IMR-90 (cell line): ENCODE measurements at regions not wholly inside any gene's neighbourhood (a gene's known extent, or its start where the extent isn't known, plus 50 kb on each side); places are given as distances from the start of the nearest gene placed in this dataset.

Experiments
- ATAC-seq: fragments of 200-7000 bp; cut with Tn5 transposase; 2 replicates; pipeline ENCODE4 v1.9.1; 2020; ENCODE audit warnings: low read depth, mild to moderate bottlenecking, moderate library complexity
- BruUV-seq: library from RNA; stranded (reverse); fragments of 400-500 nt; replicated peaks from 2 replicates; lab custom pipeline; 2021; lab: Mats Ljungman, UMichigan
- CTCF ChIA-PET: fragments of 300-600 bp; formaldehyde crosslinking; extraction: SDS; loops from one replicate; lab custom pipeline; 2021; ENCODE audit warnings: antibody characterized with exemption; lab: Yijun Ruan, JAX
- POLR2A ChIA-PET: fragments of 300-600 bp; sonication (Branson Sonifier 250); formaldehyde crosslinking; loops from one replicate; lab custom pipeline; 2022; ENCODE audit warnings: antibody characterized with exemption; ENCODE audit not compliant: unreplicated experiment; lab: Charles Lee
- DNase-seq: peaks from one replicate; pipeline ENCODE4 v3.0.0; 2013
- H2AFZ ChIP-seq: replicated peaks from 2 replicates; pipeline ENCODE3; 2013; ENCODE audit warnings: low read length, mild to moderate bottlenecking; ENCODE audit not compliant: poor library complexity
- H2AK5ac ChIP-seq: 2 replicates; pipeline ENCODE4 v1.6.1; 2013; ENCODE audit warnings: low read depth, low read length, inconsistent platforms
- H2AK9ac ChIP-seq: replicated peaks from 2 replicates; pipeline ENCODE3; 2013; ENCODE audit warnings: mild to moderate bottlenecking, low read depth, low read length, moderate library complexity; ENCODE audit not compliant: poor library complexity
- H2BK120ac ChIP-seq: 2 replicates; pipeline ENCODE4 v1.6.1; 2013; ENCODE audit warnings: low read depth, low read length, inconsistent platforms
- H2BK15ac ChIP-seq: 3 replicates; pipeline ENCODE4 v1.6.1; 2013; ENCODE audit warnings: low read depth, low read length, inconsistent platforms
- H2BK20ac ChIP-seq: 2 replicates; pipeline ENCODE4 v1.6.1; 2013; ENCODE audit warnings: low read depth, mild to moderate bottlenecking, inconsistent platforms, low read length, moderate library complexity
- H2BK5ac ChIP-seq: 2 replicates; pipeline ENCODE4 v1.6.1; 2013; ENCODE audit warnings: mild to moderate bottlenecking, low read depth, low read length, inconsistent platforms; ENCODE audit not compliant: poor library complexity, severe bottlenecking
- H3K14ac ChIP-seq: replicated peaks from 2 replicates; pipeline ENCODE4 v1.6.1; 2013; ENCODE audit warnings: low read depth, low read length, inconsistent platforms
- H3K18ac ChIP-seq: 2 replicates; pipeline ENCODE4 v1.6.1; 2013; ENCODE audit warnings: low read depth, low read length, control low read depth
- H3K23ac ChIP-seq: 2 replicates; pipeline ENCODE4 v1.6.1; 2013; ENCODE audit warnings: low read depth, low read length, inconsistent platforms
- H3K27ac ChIP-seq: 2 replicates; pipeline ENCODE4 v1.5.1; 2013; ENCODE audit warnings: mild to moderate bottlenecking, control low read depth, low read length; ENCODE audit not compliant: insufficient read depth
- H3K27me3 ChIP-seq: 2 replicates; pipeline ENCODE4 v1.6.1; 2013; ENCODE audit warnings: low read length; ENCODE audit not compliant: control insufficient read depth, insufficient read depth
- H3K36me3 ChIP-seq: 2 replicates; pipeline ENCODE4 v1.6.1; 2013; ENCODE audit warnings: low read length, mixed read lengths; ENCODE audit not compliant: control insufficient read depth, insufficient read depth
- H3K4ac ChIP-seq: 2 replicates; pipeline ENCODE4 v1.6.1; 2013; ENCODE audit warnings: low read depth, low read length, inconsistent platforms
- H3K4me1 ChIP-seq: 2 replicates; pipeline ENCODE4 v1.6.1; 2013; ENCODE audit warnings: low read length, mixed read lengths; ENCODE audit not compliant: control insufficient read depth, insufficient read depth
- H3K4me2 ChIP-seq: 2 replicates; pipeline ENCODE4 v1.6.1; 2013; ENCODE audit warnings: low read depth, mild to moderate bottlenecking, control low read depth, low read length, moderate library complexity
- H3K4me3 ChIP-seq: 2 replicates; pipeline ENCODE4 v1.5.1; 2013; ENCODE audit warnings: low read depth, mild to moderate bottlenecking, control low read depth, low read length, moderate library complexity; ENCODE audit not compliant: insufficient read depth
- H3K56ac ChIP-seq: 2 replicates; pipeline ENCODE4 v1.6.1; 2013; ENCODE audit warnings: low read length, inconsistent platforms; ENCODE audit not compliant: insufficient read depth; ENCODE audit errors: extremely low read depth
- H3K79me1 ChIP-seq, 2 experiments: 2 replicates each; pipeline ENCODE4 v1.6.1; 2013; ENCODE audit warnings: low read length in 2 of 2, inconsistent platforms in 1 of 2, low read depth in 1 of 2
- H3K9ac ChIP-seq: 2 replicates; pipeline ENCODE4 v1.6.1; 2013; ENCODE audit warnings: low read depth, low read length, control low read depth
- H3K9me1 ChIP-seq: 2 replicates; pipeline ENCODE4 v1.6.1; 2013; ENCODE audit warnings: low read length, inconsistent platforms; ENCODE audit not compliant: insufficient read depth
- H3K9me3 ChIP-seq: 2 replicates; pipeline ENCODE4 v1.6.1; 2013; ENCODE audit warnings: low read length; ENCODE audit not compliant: control insufficient read depth, insufficient read depth
- H4K20me1 ChIP-seq: 2 replicates; pipeline ENCODE4 v1.6.1; 2013; ENCODE audit warnings: low read length, inconsistent platforms; ENCODE audit not compliant: insufficient read depth
- H4K5ac ChIP-seq: 2 replicates; pipeline ENCODE4 v1.6.1; 2013; ENCODE audit warnings: mild to moderate bottlenecking, low read depth, low read length, control low read depth
- H4K8ac ChIP-seq, 2 experiments: 2 replicates each; pipeline ENCODE4 v1.6.1; 2013; ENCODE audit warnings: low read depth in 2 of 2, low read length in 2 of 2, control low read depth in 1 of 2, inconsistent platforms in 1 of 2
- H4K91ac ChIP-seq: 2 replicates; pipeline ENCODE4 v1.6.1; 2013; ENCODE audit warnings: low read depth, low read length, inconsistent platforms; ENCODE audit not compliant: insufficient read depth
- BHLHE40 ChIP-seq: fragments of 150-350 bp; IDR thresholded peaks from 2 replicates; pipeline ENCODE4 v1.6.1; 2016; ENCODE audit warnings: mild to moderate bottlenecking, low read depth, low read length
- CEBPB ChIP-seq: IDR thresholded peaks from 2 replicates; pipeline ENCODE4 v1.6.1; 2012; ENCODE audit warnings: low read depth, low read length, improper control_type of control experiment
- CHD1 ChIP-seq: IDR thresholded peaks from 2 replicates; pipeline ENCODE4 v1.6.1; 2012; ENCODE audit warnings: low read depth, low read length, improper control_type of control experiment
- ELK1 ChIP-seq: fragments of 150-350 bp; IDR thresholded peaks from 2 replicates; pipeline ENCODE4 v1.6.1; 2016; ENCODE audit warnings: low read depth, mild to moderate bottlenecking, low read length, moderate library complexity, borderline replicate concordance
- FOS ChIP-seq: fragments of 150-350 bp; IDR thresholded peaks from 2 replicates; pipeline ENCODE4 v1.6.1; 2016; ENCODE audit warnings: low read depth, low read length
- MAFK ChIP-seq: IDR thresholded peaks from 2 replicates; pipeline ENCODE4 v1.6.1; 2012; ENCODE audit warnings: low read depth, low read length, improper control_type of control experiment
- MAZ ChIP-seq: IDR thresholded peaks from 2 replicates; pipeline ENCODE4 v1.6.1; 2012; ENCODE audit warnings: low read depth, mild to moderate bottlenecking, low read length, improper control_type of control experiment, moderate library complexity, borderline replicate concordance
- MXI1 ChIP-seq: IDR thresholded peaks from 2 replicates; pipeline ENCODE4 v1.6.1; 2012; ENCODE audit warnings: low read depth, mild to moderate bottlenecking, low read length, moderate library complexity, borderline replicate concordance
- NFE2L2 ChIP-seq: fragments of 150-350 bp; IDR thresholded peaks from 2 replicates; pipeline ENCODE4 v1.6.1; 2016; ENCODE audit warnings: low read depth, mild to moderate bottlenecking, low read length
- POLR2A ChIP-seq: IDR thresholded peaks from 2 replicates; pipeline ENCODE4 v1.6.1; 2012; ENCODE audit warnings: mild to moderate bottlenecking, low read depth, low read length
- RAD21 ChIP-seq: IDR thresholded peaks from 2 replicates; pipeline ENCODE4 v1.6.1; 2012; ENCODE audit warnings: low read length, improper control_type of control experiment
- RCOR1 ChIP-seq: IDR thresholded peaks from 2 replicates; pipeline ENCODE4 v1.6.1; 2012; ENCODE audit warnings: mild to moderate bottlenecking, low read length, improper control_type of control experiment; ENCODE audit not compliant: insufficient replicate concordance
- RFX5 ChIP-seq: IDR thresholded peaks from 2 replicates; pipeline ENCODE4 v1.8.0; 2012; ENCODE audit warnings: low read depth, mild to moderate bottlenecking, low read length, moderate library complexity
- SMC3 ChIP-seq: fragments of 150-350 bp; IDR thresholded peaks from 2 replicates; pipeline ENCODE4 v1.6.1; 2016; ENCODE audit warnings: low read depth, mild to moderate bottlenecking, antibody characterized with exemption, low read length, moderate library complexity
- WGBS, 2 experiments: methylation state at CpG; one replicate each; pipeline versions ENCODE4 v1.1.5 to v1.1.7; 2013; ENCODE audit warnings: missing lambda C conversion rate in 2 of 2; ENCODE audit not compliant: insufficient read length in 1 of 2; ENCODE audit errors: extremely low coverage in 2 of 2; 5-methylcytosine and 5-hydroxymethylcytosine counted together
- dilution Hi-C: fragments of 300-500 bp; cut with HindIII; formaldehyde crosslinking; loops from one replicate; pipeline ENCODE4 v1.14.3; 2018; ENCODE audit warnings: low sequenced_read_pairs; ENCODE audit not compliant: unreplicated experiment
- in situ Hi-C: fragments of 300-500 bp; cut with MboI; formaldehyde crosslinking; loops from 3 replicates; pipeline ENCODE4 v1.14.3; 2019; ENCODE audit warnings: low sequenced_read_pairs, inconsistent platforms, mixed read lengths
- intact Hi-C: fragments of 100-400 bp; cut with micrococcal nuclease; formaldehyde crosslinking; loops from 2 replicates; pipeline ENCODE4 v1.10.0; 2022
- TF ChIP-seq, protein P1 (sequence below): conservative IDR thresholded peaks from 2 replicates; pipeline ENCODE4 v1.5.1; 2012; ENCODE audit warnings: mild to moderate bottlenecking, low read depth, low read length, improper control_type of control experiment
- TF ChIP-seq, protein P2 (sequence below): fragments of 150-350 bp; IDR thresholded peaks from 2 replicates; pipeline ENCODE4 v1.6.1; 2017; ENCODE audit warnings: mild to moderate bottlenecking, antibody characterized with exemption, low read length, low read depth

DNA sequence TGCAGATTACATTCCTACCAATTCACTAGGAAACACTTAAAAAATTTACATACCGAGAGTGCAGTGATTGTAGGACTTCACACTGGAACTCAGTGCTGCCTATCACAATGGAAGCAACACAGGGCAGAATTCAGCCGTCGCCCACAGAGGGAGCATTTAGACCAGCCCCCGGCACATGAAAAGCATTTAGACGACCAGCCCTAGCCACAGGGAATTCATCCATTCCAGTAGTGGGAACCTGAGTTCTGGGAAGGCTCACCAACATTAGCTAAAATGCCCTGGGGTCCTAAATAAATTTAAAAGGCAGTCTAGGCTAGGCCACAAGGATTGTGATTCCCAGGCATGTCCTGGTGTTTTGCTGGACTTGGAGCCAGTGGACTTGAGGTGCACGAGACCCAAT, 155.2 kb downstream of the LIG4 start:
- H2AK5ac ChIP-seq, result no peak overlapping the region
- H3K4me1 ChIP-seq, result no peaks in the 10 kb centered on the region
- no peak overlapping the region for H3K27ac ChIP-seq
- H4K8ac ChIP-seq, result no peak overlapping the region
- H2BK20ac ChIP-seq, result no peak overlapping the region
- no peak overlapping the region for H4K91ac ChIP-seq
- no peak overlapping the region for H3K14ac ChIP-seq
- DNase-seq, result no peak
- no peak overlapping the region for H3K9ac ChIP-seq
- CTCF ChIA-PET, result no interaction called here
- no peaks in the 10 kb centered on the region for H3K9me1 ChIP-seq
- intact Hi-C loops, result no loop called here
- H2BK120ac ChIP-seq, result no peak overlapping the region
- H3K4me2 ChIP-seq, result no peak overlapping the region
- no peaks in the 10 kb centered on the region for H3K9me3 ChIP-seq
- H2BK15ac ChIP-seq, result no peak overlapping the region
- no peak overlapping the region for H3K23ac ChIP-seq
- WGBS, 2 experiments, result no CpG with 5 or more reads among the region's 6 CpGs
- no peak overlapping the region for H3K4ac ChIP-seq
- ATAC-seq, result no peak
- H2AK9ac ChIP-seq, result no peak overlapping the region
- H3K56ac ChIP-seq, result no peak overlapping the region
- no peaks in the 10 kb centered on the region for H4K20me1 ChIP-seq
- no peak overlapping the region for H2BK5ac ChIP-seq
- H3K4me3 ChIP-seq, result no peak overlapping the region
- H4K5ac ChIP-seq, result no peak overlapping the region
- in situ Hi-C loops, result no loop called here
- H3K27me3 ChIP-seq, result no peaks in the 10 kb centered on the region
- H3K36me3 ChIP-seq, result no peaks in the 10 kb centered on the region
- no peak for TF ChIP-seq POLR2A
- TF ChIP-seq MAFK, result no peak
- no peak for TF ChIP-seq RCOR1
- no peak for TF ChIP-seq SMC3
- no peak for TF ChIP-seq ELK1
- no peak for TF ChIP-seq CHD1
- TF ChIP-seq NFE2L2, result no peak
- TF ChIP-seq FOS, result no peak
- no peak for TF ChIP-seq MXI1
- no peak for TF ChIP-seq RAD21
- TF ChIP-seq, protein P1, sequence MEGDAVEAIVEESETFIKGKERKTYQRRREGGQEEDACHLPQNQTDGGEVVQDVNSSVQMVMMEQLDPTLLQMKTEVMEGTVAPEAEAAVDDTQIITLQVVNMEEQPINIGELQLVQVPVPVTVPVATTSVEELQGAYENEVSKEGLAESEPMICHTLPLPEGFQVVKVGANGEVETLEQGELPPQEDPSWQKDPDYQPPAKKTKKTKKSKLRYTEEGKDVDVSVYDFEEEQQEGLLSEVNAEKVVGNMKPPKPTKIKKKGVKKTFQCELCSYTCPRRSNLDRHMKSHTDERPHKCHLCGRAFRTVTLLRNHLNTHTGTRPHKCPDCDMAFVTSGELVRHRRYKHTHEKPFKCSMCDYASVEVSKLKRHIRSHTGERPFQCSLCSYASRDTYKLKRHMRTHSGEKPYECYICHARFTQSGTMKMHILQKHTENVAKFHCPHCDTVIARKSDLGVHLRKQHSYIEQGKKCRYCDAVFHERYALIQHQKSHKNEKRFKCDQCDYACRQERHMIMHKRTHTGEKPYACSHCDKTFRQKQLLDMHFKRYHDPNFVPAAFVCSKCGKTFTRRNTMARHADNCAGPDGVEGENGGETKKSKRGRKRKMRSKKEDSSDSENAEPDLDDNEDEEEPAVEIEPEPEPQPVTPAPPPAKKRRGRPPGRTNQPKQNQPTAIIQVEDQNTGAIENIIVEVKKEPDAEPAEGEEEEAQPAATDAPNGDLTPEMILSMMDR, result no peak
- TF ChIP-seq, protein P2, sequence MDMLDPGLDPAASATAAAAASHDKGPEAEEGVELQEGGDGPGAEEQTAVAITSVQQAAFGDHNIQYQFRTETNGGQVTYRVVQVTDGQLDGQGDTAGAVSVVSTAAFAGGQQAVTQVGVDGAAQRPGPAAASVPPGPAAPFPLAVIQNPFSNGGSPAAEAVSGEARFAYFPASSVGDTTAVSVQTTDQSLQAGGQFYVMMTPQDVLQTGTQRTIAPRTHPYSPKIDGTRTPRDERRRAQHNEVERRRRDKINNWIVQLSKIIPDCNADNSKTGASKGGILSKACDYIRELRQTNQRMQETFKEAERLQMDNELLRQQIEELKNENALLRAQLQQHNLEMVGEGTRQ, result no peak
- no peak for TF ChIP-seq RFX5
- TF ChIP-seq BHLHE40, result no peak
- no peak for TF ChIP-seq MAZ
- no peak for TF ChIP-seq CEBPB
- H2AFZ ChIP-seq, result no peak overlapping the region
- BruUV-seq, result no TSS peak
- dilution Hi-C loops, result no loop called here
- no peaks in the 10 kb centered on the region for H3K79me1 ChIP-seq
- H3K18ac ChIP-seq, result no peak overlapping the region
- POLR2A ChIA-PET, result no interaction called here
